Endothelial cell of umbilical vein (primary cell): ENCODE measurements at regions not wholly inside any gene's neighbourhood (a gene's known extent, or its start where the extent isn't known, plus 50 kb on each side); places are given as distances from the start of the nearest gene placed in this dataset.

Source experiments
- BruUV-seq: library from RNA; stranded (reverse); fragments of 400-500 nt; replicated peaks from 2 replicates; lab custom pipeline; 2021; lab: Mats Ljungman, UMichigan
- CTCF ChIA-PET: fragments of 300-600, 350-600 bp; sonication (Branson Sonifier 250); formaldehyde crosslinking; loops from one replicate; lab custom pipeline; 2021; ENCODE audit warnings: antibody characterized with exemption, inconsistent platforms; lab: Charles Lee
- POLR2A ChIA-PET: fragments of 300-600, 350-600 bp; sonication (Branson Sonifier 250); formaldehyde crosslinking; loops from one replicate; lab custom pipeline; 2021; ENCODE audit warnings: antibody characterized with exemption, inconsistent platforms; lab: Charles Lee
- DNase-seq: peaks from one replicate; pipeline ENCODE4 v3.0.0-alpha.2; 2011; ENCODE audit warnings: low read depth, low spot score
- FAIRE-seq: peaks from 2 replicates; lab custom pipeline; 2011; peaks lifted over from hg19 to GRCh38; lab: Jason Lieb, UNC
- H2AFZ ChIP-seq: 2 replicates; pipeline ENCODE4 v1.6.0; 2012; ENCODE audit warnings: low read depth, low read length, control low read depth, inconsistent platforms
- H3K27ac ChIP-seq: 2 replicates; pipeline ENCODE4 v1.5.1; 2011; ENCODE audit warnings: low read depth, mild to moderate bottlenecking, control low read depth, low read length, moderate library complexity; ENCODE audit not compliant: insufficient read depth
- H3K27me3 ChIP-seq, 2 experiments: 2 replicates each; pipeline versions ENCODE4 v1.6.0 to v1.6.1; 2011; ENCODE audit warnings: low read length in 2 of 2, mixed read lengths in 1 of 2; ENCODE audit not compliant: control insufficient read depth in 2 of 2, insufficient read depth in 2 of 2
- H3K36me3 ChIP-seq, 2 experiments: 2 replicates in 1 of 2; 3 replicates in 1 of 2; pipeline ENCODE4 v1.5.1; 2011; ENCODE audit warnings: low read length in 2 of 2, mild to moderate bottlenecking in 1 of 2, moderate library complexity in 1 of 2; ENCODE audit not compliant: control insufficient read depth in 2 of 2, insufficient read depth in 2 of 2; ENCODE audit errors: extremely low read depth in 1 of 2
- H3K4me1 ChIP-seq: 3 replicates; pipeline ENCODE4 v1.5.1; 2011; ENCODE audit warnings: mild to moderate bottlenecking, low read length; ENCODE audit not compliant: control insufficient read depth, insufficient read depth; ENCODE audit errors: extremely low read depth
- H3K4me2 ChIP-seq: 2 replicates; pipeline ENCODE4 v1.6.1; 2011; ENCODE audit warnings: low read length, control low read depth, mixed read lengths; ENCODE audit not compliant: insufficient read depth
- H3K4me3 ChIP-seq, 3 experiments: fragments of 200-600 bp in 1 of 3; sonication (generic), shearing (Covaris generic) in 1 of 3; replicated peaks in 1 of 3; 2 replicates each; pipeline ENCODE4 v1.5.1; 2011 to 2016; ENCODE audit warnings: control low read depth in 3 of 3, low read length in 3 of 3, mild to moderate bottlenecking in 2 of 3, inconsistent platforms in 1 of 3, low read depth in 1 of 3, moderate library complexity in 1 of 3; ENCODE audit not compliant: insufficient read depth in 1 of 3
- H3K79me2 ChIP-seq: 2 replicates; pipeline ENCODE4 v1.6.0; 2012; ENCODE audit warnings: low read length, inconsistent platforms; ENCODE audit not compliant: control insufficient read depth, insufficient read depth
- H3K9ac ChIP-seq: replicated peaks from 2 replicates; pipeline ENCODE3; 2011; ENCODE audit warnings: low read length, control low read depth; ENCODE audit not compliant: insufficient read depth; ENCODE audit errors: extremely low read depth
- H3K9me1 ChIP-seq: replicated peaks from 3 replicates; pipeline ENCODE4 v1.6.0; 2011; ENCODE audit warnings: mild to moderate bottlenecking, low read length; ENCODE audit not compliant: control insufficient read depth, insufficient read depth; ENCODE audit errors: extremely low read depth
- H3K9me3 ChIP-seq: replicated peaks from 2 replicates; pipeline ENCODE4 v1.5.1; 2012; ENCODE audit warnings: low read length, inconsistent platforms; ENCODE audit not compliant: control insufficient read depth, insufficient read depth
- H4K20me1 ChIP-seq: replicated peaks from 2 replicates; pipeline ENCODE3; 2011; ENCODE audit warnings: mild to moderate bottlenecking, low read length; ENCODE audit not compliant: control insufficient read depth, insufficient read depth; ENCODE audit errors: extremely low read depth
- EZH2 ChIP-seq: IDR thresholded peaks from 2 replicates; pipeline ENCODE4 v1.6.1; 2012; ENCODE audit warnings: borderline replicate concordance, low read depth, mild to moderate bottlenecking, moderate library complexity, low read length, inconsistent platforms; ENCODE audit not compliant: severe bottlenecking
- FOS ChIP-seq: IDR thresholded peaks from 2 replicates; pipeline ENCODE4 v1.6.1; 2011; ENCODE audit warnings: mild to moderate bottlenecking, low read length, moderate library complexity, borderline replicate concordance; ENCODE audit not compliant: insufficient read depth
- GATA2 ChIP-seq: IDR thresholded peaks from 2 replicates; pipeline ENCODE4 v1.7.0; 2011; ENCODE audit warnings: low read depth, mild to moderate bottlenecking, moderate library complexity, mixed read lengths, low read length; ENCODE audit not compliant: insufficient read length, insufficient read depth
- JUN ChIP-seq: IDR thresholded peaks from 2 replicates; pipeline ENCODE4 v1.6.1; 2011; ENCODE audit warnings: borderline replicate concordance, low read depth; ENCODE audit not compliant: insufficient read length, insufficient read depth
- MYC ChIP-seq: IDR thresholded peaks from one replicate; pipeline ENCODE4 v1.6.1; 2011; ENCODE audit warnings: mild to moderate bottlenecking, low read depth, low read length
- POLR2A ChIP-seq: IDR thresholded peaks from 2 replicates; pipeline ENCODE4 v1.6.1; 2012; ENCODE audit warnings: low read depth, mild to moderate bottlenecking, control low read depth, low read length
- POLR2AphosphoS5 ChIP-seq: IDR thresholded peaks from 2 replicates; pipeline ENCODE4 v1.6.1; 2012; ENCODE audit warnings: low read depth, mild to moderate bottlenecking, control low read depth, low read length, moderate library complexity; ENCODE audit not compliant: insufficient read depth
- dilution Hi-C: fragments of 300-500 bp; cut with MboI; formaldehyde crosslinking; loops from one replicate; pipeline ENCODE4 v1.15.0; 2019; ENCODE audit warnings: low sequenced_read_pairs; ENCODE audit not compliant: extremely low pct_ligation_motif_present
- intact Hi-C: fragments of 100-400 bp; cut with micrococcal nuclease; formaldehyde crosslinking; loops from one replicate; pipeline ENCODE4 v1.10.0; 2022
- TF ChIP-seq, protein P1 (sequence below), 2 donors: IDR thresholded peaks; 1 replicate in 1 of 2; 2 replicates in 1 of 2; pipeline ENCODE4 v1.5.1; 2011; ENCODE audit warnings: low read length in 2 of 2, mild to moderate bottlenecking in 2 of 2, moderate library complexity in 2 of 2, control low read depth in 1 of 2, inconsistent platforms in 1 of 2, low read depth in 1 of 2; ENCODE audit not compliant: insufficient read depth in 1 of 2; ENCODE audit errors: extremely low read depth in 1 of 2
- TF ChIP-seq, protein P2 (sequence below): IDR thresholded peaks from 2 replicates; pipeline ENCODE4 v1.6.1; 2011; ENCODE audit not compliant: insufficient read depth, insufficient read length

DNA sequence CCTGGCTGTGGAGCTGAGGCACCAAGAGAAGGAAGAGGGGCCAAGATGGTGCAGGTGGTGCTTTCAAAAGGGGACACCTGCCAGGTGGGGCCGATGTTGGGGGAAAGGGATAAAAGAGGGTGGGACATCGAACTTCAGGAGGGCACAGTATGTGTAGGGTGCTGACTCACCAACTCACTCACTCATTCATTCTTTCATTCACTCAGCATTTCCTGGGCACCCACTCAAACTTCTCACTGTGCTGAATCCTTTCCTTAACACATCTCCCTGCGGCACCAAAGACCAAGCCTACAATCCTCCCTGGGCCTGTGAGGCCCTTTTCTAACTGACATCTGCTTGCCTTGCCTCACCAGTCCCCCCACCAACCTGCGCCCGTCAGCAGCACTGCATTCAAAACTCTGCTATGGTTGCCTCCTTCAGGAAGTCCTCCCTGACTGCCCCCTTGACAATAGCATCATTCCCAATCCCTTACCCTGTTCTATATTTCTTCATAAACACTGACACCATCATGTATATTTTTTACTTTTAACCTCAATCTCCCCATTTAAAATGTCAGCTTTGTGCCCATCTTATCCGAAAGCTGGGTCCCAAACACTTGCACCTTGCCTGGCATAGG, 246.6 kb downstream of the MN1 start:
- CTCF ChIA-PET = no interaction called here
- Histone ChIP-seq H3K36me3 (no peaks in the 10 kb centered on the region), H3K79me2 (no peaks in the 10 kb centered on the region), H3K27ac (no peak overlapping the region), H3K4me3 (no peak overlapping the region), H3K9me1 (no peaks in the 10 kb centered on the region), H3K4me2 (no peak overlapping the region), H3K9ac (no peak overlapping the region), H3K27me3 (peaks cover 4 to 6% of the 10 kb centered on the region in 2 experiments), H2AFZ (no peak overlapping the region), H3K9me3 (no peaks in the 10 kb centered on the region), H4K20me1 (no peaks in the 10 kb centered on the region), H3K4me1 (no peaks in the 10 kb centered on the region)
- DNase-seq (no peak), FAIRE-seq (no peak)
- TF ChIP-seq FOS (no peak), POLR2A (no peak), MYC (no peak), GATA2 (no peak), POLR2AphosphoS5 (no peak), EZH2 (no peak), JUN (no peak)
- TF ChIP-seq, protein P1, sequence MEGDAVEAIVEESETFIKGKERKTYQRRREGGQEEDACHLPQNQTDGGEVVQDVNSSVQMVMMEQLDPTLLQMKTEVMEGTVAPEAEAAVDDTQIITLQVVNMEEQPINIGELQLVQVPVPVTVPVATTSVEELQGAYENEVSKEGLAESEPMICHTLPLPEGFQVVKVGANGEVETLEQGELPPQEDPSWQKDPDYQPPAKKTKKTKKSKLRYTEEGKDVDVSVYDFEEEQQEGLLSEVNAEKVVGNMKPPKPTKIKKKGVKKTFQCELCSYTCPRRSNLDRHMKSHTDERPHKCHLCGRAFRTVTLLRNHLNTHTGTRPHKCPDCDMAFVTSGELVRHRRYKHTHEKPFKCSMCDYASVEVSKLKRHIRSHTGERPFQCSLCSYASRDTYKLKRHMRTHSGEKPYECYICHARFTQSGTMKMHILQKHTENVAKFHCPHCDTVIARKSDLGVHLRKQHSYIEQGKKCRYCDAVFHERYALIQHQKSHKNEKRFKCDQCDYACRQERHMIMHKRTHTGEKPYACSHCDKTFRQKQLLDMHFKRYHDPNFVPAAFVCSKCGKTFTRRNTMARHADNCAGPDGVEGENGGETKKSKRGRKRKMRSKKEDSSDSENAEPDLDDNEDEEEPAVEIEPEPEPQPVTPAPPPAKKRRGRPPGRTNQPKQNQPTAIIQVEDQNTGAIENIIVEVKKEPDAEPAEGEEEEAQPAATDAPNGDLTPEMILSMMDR (IDR thresholded peaks at IDR 0.05; ENCODE audit: extremely low read depth in 1 of 2, insufficient read depth in 1 of 2, low read depth in 1 of 2, low read length in 2 of 2) = no peak
- TF ChIP-seq, protein P2, sequence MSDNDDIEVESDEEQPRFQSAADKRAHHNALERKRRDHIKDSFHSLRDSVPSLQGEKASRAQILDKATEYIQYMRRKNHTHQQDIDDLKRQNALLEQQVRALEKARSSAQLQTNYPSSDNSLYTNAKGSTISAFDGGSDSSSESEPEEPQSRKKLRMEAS = no peak
- dilution Hi-C loops = no loop called here
- POLR2A ChIA-PET = no interaction called here
- no TSS peak for BruUV-seq
- intact Hi-C loops = no loop called here
